ENCODE measurements at regions not wholly inside any gene's neighbourhood (a gene's known extent, or its start where the extent isn't known, plus 50 kb on each side); places are given as distances from the start of the nearest gene placed in this dataset.

GRCh38 chr5:104628911-104629310 is 1066.3 kb upstream of the NUDT12 start:
- no peaks in the 10 kb centered on the region for H3K27me3 Mint-ChIP-seq (ENCODE audit: low read depth)
- Histone ChIP-seq H3K18ac (ENCODE audit: insufficient read length, low read depth, low read length) (no peak overlapping the region), H3K4me2 (ENCODE audit: insufficient read depth, insufficient read length, low read length) (no peak overlapping the region), H3K27ac (ENCODE audit: insufficient read length, low read depth, low read length) (no peak overlapping the region), H3K4me1 (ENCODE audit: insufficient read depth, low read length) (no peaks in the 10 kb centered on the region), H2AK5ac (ENCODE audit: insufficient read length, low read length) (no peak overlapping the region), H3K27me3 (ENCODE audit: insufficient read depth, low read length) (no peaks in the 10 kb centered on the region), H2BK120ac (ENCODE audit: low read depth, low read length, poor library complexity, severe bottlenecking) (no peak overlapping the region), H3K23ac (ENCODE audit: insufficient read length, low read depth, low read length) (no peak overlapping the region), H3K14ac (ENCODE audit: insufficient read depth, low read length) (no peak overlapping the region), H3K79me1 (ENCODE audit: insufficient read depth, low read depth, low read length, poor library complexity, severe bottlenecking) (no peaks in the 10 kb centered on the region), H3T11ph (ENCODE audit: low read length) (no peak overlapping the region), H3K23me2 (ENCODE audit: insufficient read length, low read depth, low read length, poor library complexity, severe bottlenecking) (no peaks in the 10 kb centered on the region), H4K8ac (replicated peaks; ENCODE audit: insufficient read length, low read depth, low read length) (no peak overlapping the region), H4K20me1 (ENCODE audit: control insufficient read depth, insufficient read depth, insufficient read length) (no peaks in the 10 kb centered on the region), H3K9ac (ENCODE audit: extremely low read depth, insufficient read length, low read length) (no peak overlapping the region), H3K79me2 (ENCODE audit: insufficient read depth, low read length) (no peaks in the 10 kb centered on the region), H2BK5ac (ENCODE audit: insufficient read length, low read length) (no peak overlapping the region), H2AFZ (ENCODE audit: low read length) (no peak overlapping the region), H2BK20ac (ENCODE audit: low read depth, low read length, poor library complexity, severe bottlenecking) (no peak overlapping the region), H2BK15ac (ENCODE audit: low read depth, low read length) (no peak overlapping the region), H2BK12ac (ENCODE audit: insufficient read length, low read depth, low read length) (no peak overlapping the region), H3K56ac (ENCODE audit: insufficient read length, low read depth, low read length) (no peak overlapping the region), H3K4ac (ENCODE audit: low read depth, low read length) (no peak overlapping the region), H3K9me3 (ENCODE audit: control insufficient read depth, low read depth, low read length) (no peaks in the 10 kb centered on the region), H4K91ac (ENCODE audit: insufficient read length, low read depth, low read length) (no peak overlapping the region), H4K5ac (ENCODE audit: insufficient read length, low read depth, low read length) (no peak overlapping the region)
- no peak for TF ChIP-seq CTCF (conservative IDR thresholded peaks at IDR 0.05)
- H3K9me3 Mint-ChIP-seq, result peaks cover 8 to 10% of the 10 kb centered on the region in 2 experiments; a peak in 4 of 5 replicates
- H3K4me1 Mint-ChIP-seq, result peaks cover 0 to 4% of the 10 kb centered on the region in 2 experiments; a peak in 2 of 4 replicates
- H3K4me3 Mint-ChIP-seq, result no peak overlapping the region
- H3K27ac Mint-ChIP-seq, result no peak overlapping the region
- DNase-seq, result no peak
- H3K36me3 Mint-ChIP-seq (ENCODE audit: insufficient read depth in 1 of 3, low read depth in 3 of 3), result peaks cover 0 to 11% (median 5%) of the 10 kb centered on the region in 3 experiments; a peak in 5 of 7 replicates
